Panc1 (cell line): ENCODE measurements at regions not wholly inside any gene's neighbourhood (a gene's known extent, or its start where the extent isn't known, plus 50 kb on each side); places are given as distances from the start of the nearest gene placed in this dataset.

Source experiments
- ATAC-seq: fragments of 200-7000 bp; cut with Tn5 transposase; 2 replicates; pipeline ENCODE4 v1.9.1; 2020; ENCODE audit warnings: mild to moderate bottlenecking, moderate library complexity
- BruUV-seq: library from RNA; stranded (reverse); fragments of 400-500 nt; replicated peaks from 2 replicates; lab custom pipeline; 2021; lab: Mats Ljungman, UMichigan
- CTCF ChIA-PET: fragments of 300-600 bp; sonication (Branson Sonifier 250); formaldehyde crosslinking; loops from one replicate; lab custom pipeline; 2022; ENCODE audit warnings: antibody characterized with exemption; lab: Charles Lee
- POLR2A ChIA-PET: fragments of 300-600 bp; sonication (Branson Sonifier 250); formaldehyde crosslinking; loops from one replicate; lab custom pipeline; 2022; ENCODE audit warnings: antibody characterized with exemption; lab: Charles Lee
- DNase-seq: peaks from one replicate; pipeline ENCODE4 v3.0.0-alpha.2; 2010; ENCODE audit warnings: low read depth, low spot score
- H3K27ac ChIP-seq: 2 replicates; pipeline ENCODE4 v1.5.1; 2011; ENCODE audit warnings: mild to moderate bottlenecking, low read length, inconsistent platforms
- H3K27me3 ChIP-seq: fragments of 200-500 bp; sonication (Bioruptor generic); 2 replicates; pipeline ENCODE4 v1.6.0; 2014; ENCODE audit warnings: low read length, inconsistent platforms; ENCODE audit not compliant: control insufficient read depth, insufficient read depth
- H3K36me3 ChIP-seq: fragments of 200-500 bp; sonication (Bioruptor generic); 2 replicates; pipeline ENCODE4 v1.5.1; 2014; ENCODE audit warnings: inconsistent platforms, mild to moderate bottlenecking, low read length, moderate library complexity; ENCODE audit not compliant: control insufficient read depth, insufficient read depth
- H3K4me1 ChIP-seq: 2 replicates; pipeline ENCODE4 v1.5.1; 2011; ENCODE audit warnings: inconsistent platforms, mild to moderate bottlenecking, low read length, moderate library complexity; ENCODE audit not compliant: control insufficient read depth, insufficient read depth
- H3K4me3 ChIP-seq, 2 experiments: 2 replicates each; pipeline ENCODE4 v1.5.1; 2011 to 2012; ENCODE audit warnings: low read depth in 2 of 2, low read length in 2 of 2, mild to moderate bottlenecking in 2 of 2, inconsistent platforms in 1 of 2, moderate library complexity in 1 of 2
- H3K9me3 ChIP-seq: fragments of 200-500 bp; sonication (Bioruptor generic); 2 replicates; pipeline ENCODE4 v1.5.1; 2014; ENCODE audit warnings: low read depth, mild to moderate bottlenecking, inconsistent platforms, low read length, moderate library complexity; ENCODE audit not compliant: control insufficient read depth, insufficient read depth
- CTCF ChIP-seq: fragments of 450-650 bp; IDR thresholded peaks from 2 replicates; pipeline ENCODE4 v1.5.1; 2017; ENCODE audit warnings: mild to moderate bottlenecking
- POLR2AphosphoS5 ChIP-seq: IDR thresholded peaks from 2 replicates; pipeline ENCODE4 v1.6.1; 2012; ENCODE audit warnings: mild to moderate bottlenecking, low read depth, low read length, moderate library complexity
- REST ChIP-seq, 2 experiments: IDR thresholded peaks; 2 replicates each; pipeline ENCODE4 v1.6.1; 2011 to 2012; ENCODE audit warnings: low read depth in 2 of 2, control low read depth in 1 of 2, low read length in 1 of 2, mild to moderate bottlenecking in 1 of 2, moderate library complexity in 1 of 2; ENCODE audit not compliant: insufficient read depth in 1 of 2
- SIN3A ChIP-seq: IDR thresholded peaks from 2 replicates; pipeline ENCODE4 v1.6.1; 2012; ENCODE audit warnings: low read depth, mild to moderate bottlenecking, low read length, moderate library complexity, borderline replicate concordance; ENCODE audit not compliant: insufficient read depth
- TCF7L2 ChIP-seq: IDR thresholded peaks from 2 replicates; pipeline ENCODE4 v1.6.1; 2011; ENCODE audit warnings: mild to moderate bottlenecking, low read depth, low read length, inconsistent platforms
- in situ Hi-C: cut with HindIII; loops from 2 replicates; pipeline ENCODE4 v1.10.0; 2016; ENCODE audit warnings: low sequenced_read_pairs, low pct_unique_long_range_greater_than_20kb
- intact Hi-C: fragments of 100-400 bp; cut with micrococcal nuclease; formaldehyde crosslinking; loops from one replicate; pipeline ENCODE4 v1.10.0; 2022; ENCODE audit not compliant: unreplicated experiment

- BruUV-seq, result no TSS peak
- Histone ChIP-seq H3K4me1 (peaks cover 16% of the 10 kb centered on the region), H3K4me3 (no peak overlapping the region), H3K9me3 (no peaks in the 10 kb centered on the region), H3K27me3 (no peaks in the 10 kb centered on the region), H3K36me3 (no peaks in the 10 kb centered on the region), H3K27ac (no peak overlapping the region; the same call in 1 of the 2 replicates)
- in situ Hi-C loops, result no loop called here
- TF ChIP-seq CTCF (no peak), TCF7L2 (no peak), REST (IDR thresholded peaks at IDR 0.05; ENCODE audit: insufficient read depth in 1 of 2, low read depth in 2 of 2, low read length in 1 of 2) (no peak), SIN3A (no peak), POLR2AphosphoS5 (no peak)
- DNase-seq, result no peak
- intact Hi-C loops, result no loop called here
- ATAC-seq, result no peak
- ChIA-PET POLR2A (interaction anchor here (0.6 kb wide), 1 partner anchor 182 kb away, joined by 3 read pairs; no protein-coding TSS in a partner anchor), CTCF (no interaction called here)
Measured at GRCh38 chr12:105930557-105931503, 207.9 kb downstream of the NUAK1 start.

- CTCF ChIA-PET, result no interaction called here
Measured at GRCh38 chr12:105931762-105932570, 206.8 kb downstream of the NUAK1 start.

More at GRCh38 chr12:105931762-105932570, 206.8 kb downstream of the NUAK1 start:
- TF ChIP-seq SIN3A (no peak), CTCF (no peak), TCF7L2 (no peak), REST (IDR thresholded peaks at IDR 0.05; ENCODE audit: insufficient read depth in 1 of 2, low read depth in 2 of 2, low read length in 1 of 2) (no peak), POLR2AphosphoS5 (no peak)
- BruUV-seq, result no TSS peak
- POLR2A ChIA-PET, result interaction anchor here (0.6 kb wide), 1 partner anchor 57 kb away, joined by 3 read pairs; no protein-coding TSS in a partner anchor
- in situ Hi-C loops (no loop called here), intact Hi-C loops (no loop called here)
- H3K27ac ChIP-seq, result peak overlapping the region; percentile 29; the same call in 1 of the 2 replicates
- no peaks in the 10 kb centered on the region for H3K36me3 ChIP-seq
- DNase-seq, result no peak
- no peak for ATAC-seq
- no peak overlapping the region for H3K4me3 ChIP-seq
- no peaks in the 10 kb centered on the region for H3K27me3 ChIP-seq
- H3K9me3 ChIP-seq, result no peaks in the 10 kb centered on the region
- H3K4me1 ChIP-seq, result peaks cover 16% of the 10 kb centered on the region
